OCI-LY1 (cell line): ENCODE measurements at regions not wholly inside any gene's neighbourhood (a gene's known extent, or its start where the extent isn't known, plus 50 kb on each side); places are given as distances from the start of the nearest gene placed in this dataset.

Source experiments
- H2AFZ ChIP-seq: fragments of 200-600 bp; sonication (generic), shearing (Covaris generic); 2 replicates; pipeline ENCODE4 v1.6.0; 2014; ENCODE audit warnings: antibody characterized with exemption, mild to moderate bottlenecking, low read length
- H3F3A ChIP-seq: fragments of 200-600 bp; sonication (generic), shearing (Covaris generic); 2 replicates; pipeline ENCODE4 v1.6.0; 2014; ENCODE audit warnings: mild to moderate bottlenecking, antibody characterized with exemption, low read length, moderate library complexity; ENCODE audit not compliant: insufficient read depth
- H3K27ac ChIP-seq: fragments of 200-600 bp; sonication (generic); 2 replicates; pipeline ENCODE4 v1.5.1; 2014; ENCODE audit warnings: low read length, mixed run types, mild to moderate bottlenecking, low read depth; ENCODE audit not compliant: poor library complexity, severe bottlenecking
- H3K27me3 ChIP-seq: fragments of 200-600 bp; sonication (generic); 2 replicates; pipeline ENCODE4 v1.6.0; 2014; ENCODE audit warnings: antibody characterized with exemption, mild to moderate bottlenecking, low read length, moderate library complexity; ENCODE audit not compliant: insufficient read depth
- H3K36me3 ChIP-seq: fragments of 200-600 bp; sonication (generic); 2 replicates; pipeline ENCODE4 v1.6.1; 2014; ENCODE audit warnings: mild to moderate bottlenecking, antibody characterized with exemption, low read length, moderate library complexity, mixed read lengths; ENCODE audit not compliant: insufficient read depth
- H3K4me1 ChIP-seq: fragments of 200-600 bp; sonication (generic); 2 replicates; pipeline ENCODE4 v1.5.1; 2014; ENCODE audit warnings: mild to moderate bottlenecking, low read length, moderate library complexity; ENCODE audit not compliant: insufficient read depth, severe bottlenecking
- H3K4me2 ChIP-seq: fragments of 200-600 bp; sonication (generic), shearing (Covaris generic); 2 replicates; pipeline ENCODE4 v1.6.1; 2014; ENCODE audit warnings: low read length
- H3K4me3 ChIP-seq: fragments of 200-600 bp; sonication (generic); 2 replicates; pipeline ENCODE4 v1.5.1; 2014; ENCODE audit warnings: low read length, low read depth, mild to moderate bottlenecking, mixed read lengths; ENCODE audit not compliant: poor library complexity, severe bottlenecking
- H3K79me2 ChIP-seq: fragments of 200-600 bp; shearing (Covaris generic); 2 replicates; pipeline ENCODE4 v1.6.1; 2016; ENCODE audit warnings: mixed run types, low read length, mixed read lengths; ENCODE audit not compliant: insufficient read depth
- H3K9ac ChIP-seq: fragments of 200-600 bp; sonication (generic), shearing (Covaris generic); 2 replicates; pipeline ENCODE4 v1.6.1; 2014; ENCODE audit warnings: mild to moderate bottlenecking, low read length, mixed read lengths
- H3K9me2 ChIP-seq: fragments of 200-600 bp; sonication (generic), shearing (Covaris generic); 2 replicates; pipeline ENCODE4 v1.6.1; 2014; ENCODE audit warnings: low read depth, mild to moderate bottlenecking, low read length, mixed read lengths
- H3K9me3 ChIP-seq: fragments of 200-600 bp; shearing (Covaris generic); 2 replicates; pipeline ENCODE4 v1.6.1; 2014; ENCODE audit warnings: low read length, mixed read lengths
- H4K20me1 ChIP-seq: fragments of 200-600 bp; sonication (generic), shearing (Covaris generic); 2 replicates; pipeline ENCODE4 v1.6.0; 2016; ENCODE audit warnings: mild to moderate bottlenecking, low read length; ENCODE audit not compliant: insufficient read depth
- EZH2 ChIP-seq: fragments of 200-600 bp; sonication (generic), shearing (Covaris generic); IDR thresholded peaks from 2 replicates; pipeline ENCODE4 v1.8.0; 2017; ENCODE audit warnings: borderline replicate concordance, mixed run types, mild to moderate bottlenecking, antibody characterized with exemption, low read length, moderate library complexity, mixed read lengths
- TF ChIP-seq, protein P1 (sequence below): fragments of 200-600 bp; sonication (generic), shearing (Covaris generic); IDR thresholded peaks from 2 replicates; pipeline ENCODE4 v1.5.1; 2017; ENCODE audit warnings: mild to moderate bottlenecking, antibody characterized with exemption, low read length, moderate library complexity, mixed read lengths

DNA sequence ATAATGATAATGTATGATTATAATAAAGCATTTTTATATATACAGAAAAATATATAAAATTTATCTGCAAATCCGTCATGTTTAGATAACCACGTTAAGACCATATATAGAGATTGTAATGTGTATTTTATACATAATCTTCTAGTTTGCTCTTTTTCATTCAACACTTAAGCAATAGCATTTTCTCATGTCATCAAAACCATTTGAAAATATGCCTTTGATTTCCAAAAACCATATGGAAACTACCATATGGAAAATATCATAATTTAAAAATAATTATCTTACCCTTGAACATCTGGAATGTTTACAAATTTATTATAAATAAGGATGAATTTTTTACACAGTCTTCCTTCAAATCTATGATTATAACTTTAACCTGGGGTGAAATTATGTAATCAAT lies 250.4 kb upstream of the NPSR1 start:
- H3K4me1 ChIP-seq, result no peaks in the 10 kb centered on the region
- no peak overlapping the region for H3K27ac ChIP-seq
- no peak overlapping the region for H3K4me3 ChIP-seq
- H3K79me2 ChIP-seq, result no peaks in the 10 kb centered on the region
- TF ChIP-seq, protein P1, sequence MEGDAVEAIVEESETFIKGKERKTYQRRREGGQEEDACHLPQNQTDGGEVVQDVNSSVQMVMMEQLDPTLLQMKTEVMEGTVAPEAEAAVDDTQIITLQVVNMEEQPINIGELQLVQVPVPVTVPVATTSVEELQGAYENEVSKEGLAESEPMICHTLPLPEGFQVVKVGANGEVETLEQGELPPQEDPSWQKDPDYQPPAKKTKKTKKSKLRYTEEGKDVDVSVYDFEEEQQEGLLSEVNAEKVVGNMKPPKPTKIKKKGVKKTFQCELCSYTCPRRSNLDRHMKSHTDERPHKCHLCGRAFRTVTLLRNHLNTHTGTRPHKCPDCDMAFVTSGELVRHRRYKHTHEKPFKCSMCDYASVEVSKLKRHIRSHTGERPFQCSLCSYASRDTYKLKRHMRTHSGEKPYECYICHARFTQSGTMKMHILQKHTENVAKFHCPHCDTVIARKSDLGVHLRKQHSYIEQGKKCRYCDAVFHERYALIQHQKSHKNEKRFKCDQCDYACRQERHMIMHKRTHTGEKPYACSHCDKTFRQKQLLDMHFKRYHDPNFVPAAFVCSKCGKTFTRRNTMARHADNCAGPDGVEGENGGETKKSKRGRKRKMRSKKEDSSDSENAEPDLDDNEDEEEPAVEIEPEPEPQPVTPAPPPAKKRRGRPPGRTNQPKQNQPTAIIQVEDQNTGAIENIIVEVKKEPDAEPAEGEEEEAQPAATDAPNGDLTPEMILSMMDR, result no peak
- no peak for TF ChIP-seq EZH2
- H3K4me2 ChIP-seq, result no peak overlapping the region
- no peaks in the 10 kb centered on the region for H3K27me3 ChIP-seq
- H3K9ac ChIP-seq, result no peak overlapping the region
- H3K9me2 ChIP-seq, result no peaks in the 10 kb centered on the region
- H4K20me1 ChIP-seq, result no peaks in the 10 kb centered on the region
- H3K36me3 ChIP-seq, result no peaks in the 10 kb centered on the region
- H3K9me3 ChIP-seq, result no peaks in the 10 kb centered on the region
- no peak overlapping the region for H2AFZ ChIP-seq
- no peaks in the 10 kb centered on the region for H3F3A ChIP-seq

DNA sequence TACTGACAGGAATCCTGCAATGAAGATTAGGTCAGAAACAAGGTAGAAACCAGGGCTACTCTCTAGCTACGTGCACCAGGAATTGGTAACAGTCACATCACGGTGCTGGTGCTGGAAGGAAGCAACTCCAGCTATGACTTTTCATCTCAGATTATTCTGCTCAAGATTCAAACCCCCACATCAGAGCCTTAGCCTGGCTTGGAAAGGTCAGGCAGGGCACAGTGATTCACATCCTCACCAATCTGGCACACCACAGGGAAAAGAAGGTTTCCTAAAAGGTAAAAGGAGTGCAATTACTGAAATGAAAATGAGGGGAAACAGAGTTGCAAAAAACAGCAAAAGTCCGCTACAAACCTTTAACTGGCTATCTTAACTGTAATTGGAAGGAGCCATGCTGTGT lies 240.2 kb upstream of the NPSR1 start:
- Histone ChIP-seq H3K9me2 (no peaks in the 10 kb centered on the region), H3K4me3 (no peak overlapping the region), H4K20me1 (no peaks in the 10 kb centered on the region), H3K9me3 (no peaks in the 10 kb centered on the region), H3K27me3 (no peaks in the 10 kb centered on the region), H3K36me3 (no peaks in the 10 kb centered on the region), H3F3A (no peaks in the 10 kb centered on the region), H3K79me2 (no peaks in the 10 kb centered on the region), H3K4me1 (no peaks in the 10 kb centered on the region), H3K9ac (no peak overlapping the region), H3K27ac (no peak overlapping the region), H2AFZ (no peak overlapping the region), H3K4me2 (no peak overlapping the region)
- TF ChIP-seq, protein P1, result no peak
- TF ChIP-seq EZH2, result no peak

DNA sequence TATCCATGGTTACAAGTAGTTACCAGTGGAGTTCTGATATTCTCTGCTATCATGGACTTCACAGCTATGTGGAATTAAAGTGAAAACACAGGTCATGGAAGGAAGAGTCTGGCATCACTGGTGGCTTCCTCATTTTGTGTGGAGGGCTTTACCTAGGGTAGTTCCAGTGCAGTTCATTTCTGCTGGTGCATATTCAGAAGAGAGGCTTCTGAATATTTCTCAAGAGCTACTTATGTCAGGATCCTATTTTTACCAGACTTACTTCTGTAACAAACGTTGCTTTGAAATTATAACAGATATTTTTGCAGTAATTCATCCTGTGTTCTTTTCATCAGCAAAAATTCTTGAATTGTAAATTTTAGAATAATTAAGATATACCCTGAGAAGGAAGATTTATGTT lies 236.5 kb upstream of the NPSR1 start:
- Histone ChIP-seq H3K9ac (no peak overlapping the region), H3K4me1 (no peaks in the 10 kb centered on the region), H4K20me1 (no peaks in the 10 kb centered on the region), H2AFZ (no peak overlapping the region), H3F3A (no peaks in the 10 kb centered on the region), H3K9me2 (no peaks in the 10 kb centered on the region), H3K79me2 (no peaks in the 10 kb centered on the region), H3K27ac (no peak overlapping the region), H3K4me2 (no peak overlapping the region), H3K36me3 (no peaks in the 10 kb centered on the region), H3K9me3 (no peaks in the 10 kb centered on the region; the same call in 1 of the 2 replicates), H3K4me3 (no peak overlapping the region), H3K27me3 (no peaks in the 10 kb centered on the region)
- TF ChIP-seq EZH2, result no peak
- TF ChIP-seq, protein P1, result no peak
